Vagina (tissue), 2 donors: ENCODE measurements at regions not wholly inside any gene's neighbourhood (a gene's known extent, or its start where the extent isn't known, plus 50 kb on each side); places are given as distances from the start of the nearest gene placed in this dataset.

Experiments
- POLR2A ChIP-seq, 2 donors: fragments of 450-650 bp; IDR thresholded peaks; one replicate each; pipeline ENCODE4 v1.6.1; 2017; ENCODE audit warnings: antibody characterized with exemption in 2 of 2, mild to moderate bottlenecking in 2 of 2, moderate library complexity in 2 of 2
- TF ChIP-seq, protein P1 (sequence below), 3 experiments: fragments of 450-650 bp in 2 of 3; fragments of 200-600 bp in 1 of 3; sonication (generic) in 1 of 3; IDR thresholded peaks; one replicate each; pipeline ENCODE4 v1.5.1; 2017 to 2019; ENCODE audit warnings: antibody characterized with exemption in 3 of 3, mild to moderate bottlenecking in 2 of 3, moderate library complexity in 2 of 3

GRCh38 chr2:128789776-128790455, 471.2 kb upstream of the HS6ST1 start:
- TF ChIP-seq POLR2A (IDR thresholded peaks at IDR 0.05) = no peak
- TF ChIP-seq, protein P1, sequence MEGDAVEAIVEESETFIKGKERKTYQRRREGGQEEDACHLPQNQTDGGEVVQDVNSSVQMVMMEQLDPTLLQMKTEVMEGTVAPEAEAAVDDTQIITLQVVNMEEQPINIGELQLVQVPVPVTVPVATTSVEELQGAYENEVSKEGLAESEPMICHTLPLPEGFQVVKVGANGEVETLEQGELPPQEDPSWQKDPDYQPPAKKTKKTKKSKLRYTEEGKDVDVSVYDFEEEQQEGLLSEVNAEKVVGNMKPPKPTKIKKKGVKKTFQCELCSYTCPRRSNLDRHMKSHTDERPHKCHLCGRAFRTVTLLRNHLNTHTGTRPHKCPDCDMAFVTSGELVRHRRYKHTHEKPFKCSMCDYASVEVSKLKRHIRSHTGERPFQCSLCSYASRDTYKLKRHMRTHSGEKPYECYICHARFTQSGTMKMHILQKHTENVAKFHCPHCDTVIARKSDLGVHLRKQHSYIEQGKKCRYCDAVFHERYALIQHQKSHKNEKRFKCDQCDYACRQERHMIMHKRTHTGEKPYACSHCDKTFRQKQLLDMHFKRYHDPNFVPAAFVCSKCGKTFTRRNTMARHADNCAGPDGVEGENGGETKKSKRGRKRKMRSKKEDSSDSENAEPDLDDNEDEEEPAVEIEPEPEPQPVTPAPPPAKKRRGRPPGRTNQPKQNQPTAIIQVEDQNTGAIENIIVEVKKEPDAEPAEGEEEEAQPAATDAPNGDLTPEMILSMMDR (IDR thresholded peaks at IDR 0.05) = no peak
